ENCODE measurements at regions not wholly inside any gene's neighbourhood (a gene's known extent, or its start where the extent isn't known, plus 50 kb on each side); places are given as distances from the start of the nearest gene placed in this dataset.

GRCh38 chr10:78556705-78557432, 511.9 kb upstream of the ZMIZ1 start:
- TF ChIP-seq CTCF (conservative IDR thresholded peaks at IDR 0.05 in 1 of 2, IDR thresholded peaks at IDR 0.05 in 1 of 2; ENCODE audit: extremely low read depth in 1 of 2, insufficient read depth in 1 of 2, low read depth in 1 of 2, low read length in 2 of 2) (no peak), EZH2 (IDR thresholded peaks at IDR 0.05; ENCODE audit: borderline replicate concordance, low read length) (no peak)

Measured in mammary epithelial cell (primary cell).